SK-N-SH treated with all-trans-retinoic acid at 6 μM for 48 hours (cell line): ENCODE measurements at regions not wholly inside any gene's neighbourhood (a gene's known extent, or its start where the extent isn't known, plus 50 kb on each side); places are given as distances from the start of the nearest gene placed in this dataset.

Experiments used
- ARNTL ChIP-seq: fragments of 450-650 bp; formaldehyde crosslinking; IDR thresholded peaks from 2 replicates; pipeline ENCODE4 v1.5.0; 2020; ENCODE audit warnings: low read depth, mild to moderate bottlenecking, moderate library complexity, borderline replicate concordance
- BACH2 ChIP-seq: fragments of 250-450 bp; sonication (Bioruptor Pico); IDR thresholded peaks from 2 replicates; pipeline ENCODE4 v1.9.0; 2021; ENCODE audit warnings: mild to moderate bottlenecking, borderline replicate concordance
- ESRRG ChIP-seq: fragments of 250-450 bp; sonication (Bioruptor Pico); IDR thresholded peaks from 2 replicates; pipeline ENCODE4 v1.6.1; 2021; ENCODE audit warnings: mild to moderate bottlenecking
- OSR1 ChIP-seq: fragments of 250-450 bp; sonication (Bioruptor Pico); IDR thresholded peaks from 2 replicates; pipeline ENCODE4 v1.8.0; 2022; ENCODE audit warnings: moderate library complexity, mild to moderate bottlenecking, inconsistent platforms
- RARB ChIP-seq: fragments of 250-450 bp; sonication (Bioruptor Pico); IDR thresholded peaks from 2 replicates; pipeline ENCODE4 v1.8.0; 2021; ENCODE audit warnings: mild to moderate bottlenecking, moderate library complexity
- SNAI2 ChIP-seq: fragments of 250-450 bp; sonication (Bioruptor Pico); IDR thresholded peaks from 2 replicates; pipeline ENCODE4 v1.5.0; 2020; ENCODE audit warnings: mild to moderate bottlenecking, moderate library complexity
- TCF4 ChIP-seq: fragments of 250-450 bp; sonication (Bioruptor Pico); IDR thresholded peaks from 2 replicates; pipeline ENCODE4 v1.8.0; 2021; ENCODE audit warnings: mild to moderate bottlenecking, moderate library complexity, borderline replicate concordance
- ZFP30 ChIP-seq: fragments of 450-650 bp; formaldehyde crosslinking; IDR thresholded peaks from 2 replicates; pipeline ENCODE4 v1.5.0; 2022; ENCODE audit warnings: mild to moderate bottlenecking, moderate library complexity
- ZNF70 ChIP-seq: fragments of 450-650 bp; formaldehyde crosslinking; IDR thresholded peaks from 2 replicates; pipeline ENCODE4 v1.5.0; 2020; ENCODE audit warnings: mild to moderate bottlenecking, moderate library complexity
- ZNF8 ChIP-seq: fragments of 450-650 bp; formaldehyde crosslinking; IDR thresholded peaks from 2 replicates; pipeline ENCODE4 v1.5.0; 2020; ENCODE audit warnings: mild to moderate bottlenecking, moderate library complexity
- TF ChIP-seq, protein P1 (sequence below): fragments of 250-450 bp; sonication (Bioruptor Pico); IDR thresholded peaks from 2 replicates; pipeline ENCODE4 v1.8.0; 2021; ENCODE audit warnings: low read depth, mild to moderate bottlenecking, moderate library complexity, borderline replicate concordance
- TF ChIP-seq, protein P2 (sequence below): fragments of 250-450 bp; sonication (Bioruptor Pico); IDR thresholded peaks from 2 replicates; pipeline ENCODE4 v1.5.1; 2020; ENCODE audit warnings: low read depth, mild to moderate bottlenecking, moderate library complexity
- TF ChIP-seq, protein P3 (sequence below): fragments of 250-450 bp; sonication (Bioruptor Pico); IDR thresholded peaks from 2 replicates; pipeline ENCODE4 v1.5.0; 2020; ENCODE audit warnings: mild to moderate bottlenecking, moderate library complexity
- TF ChIP-seq, protein P4 (sequence below): fragments of 250-450 bp; sonication (Bioruptor Pico); IDR thresholded peaks from 2 replicates; pipeline ENCODE4 v1.8.0; 2020; ENCODE audit warnings: mild to moderate bottlenecking, moderate library complexity, borderline replicate concordance

DNA sequence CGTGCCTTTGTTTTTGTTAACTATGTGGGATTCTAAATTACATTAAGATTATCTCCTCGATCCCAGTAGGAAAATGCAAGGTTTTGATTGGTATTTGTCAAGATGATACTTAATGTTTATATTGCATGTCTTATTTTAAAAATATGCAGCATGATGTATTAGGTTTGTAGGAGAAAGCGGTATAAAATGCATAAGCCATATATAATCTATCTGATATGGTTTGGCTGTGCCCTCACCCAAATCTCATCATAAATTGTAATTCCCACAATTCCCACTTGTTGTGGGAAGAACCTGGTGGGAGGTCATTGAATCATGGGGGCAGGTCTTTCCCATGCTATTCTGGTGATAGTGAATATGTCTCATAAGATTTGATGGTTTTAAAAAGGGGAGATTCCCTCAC lies 198.1 kb upstream of the NCAM2 start:
- TF ChIP-seq ZNF8 (CRISPR knock-in tag) = no peak
- TF ChIP-seq ESRRG = no peak
- no peak for TF ChIP-seq ZNF70 (CRISPR knock-in tag)
- TF ChIP-seq, protein P1, sequence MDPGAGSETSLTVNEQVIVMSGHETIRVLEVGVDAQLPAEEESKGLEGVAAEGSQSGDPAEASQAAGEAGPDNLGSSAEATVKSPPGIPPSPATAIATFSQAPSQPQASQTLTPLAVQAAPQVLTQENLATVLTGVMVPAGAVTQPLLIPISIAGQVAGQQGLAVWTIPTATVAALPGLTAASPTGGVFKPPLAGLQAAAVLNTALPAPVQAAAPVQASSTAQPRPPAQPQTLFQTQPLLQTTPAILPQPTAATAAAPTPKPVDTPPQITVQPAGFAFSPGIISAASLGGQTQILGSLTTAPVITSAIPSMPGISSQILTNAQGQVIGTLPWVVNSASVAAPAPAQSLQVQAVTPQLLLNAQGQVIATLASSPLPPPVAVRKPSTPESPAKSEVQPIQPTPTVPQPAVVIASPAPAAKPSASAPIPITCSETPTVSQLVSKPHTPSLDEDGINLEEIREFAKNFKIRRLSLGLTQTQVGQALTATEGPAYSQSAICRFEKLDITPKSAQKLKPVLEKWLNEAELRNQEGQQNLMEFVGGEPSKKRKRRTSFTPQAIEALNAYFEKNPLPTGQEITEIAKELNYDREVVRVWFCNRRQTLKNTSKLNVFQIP (CRISPR knock-in tag) = no peak
- TF ChIP-seq, protein P2, sequence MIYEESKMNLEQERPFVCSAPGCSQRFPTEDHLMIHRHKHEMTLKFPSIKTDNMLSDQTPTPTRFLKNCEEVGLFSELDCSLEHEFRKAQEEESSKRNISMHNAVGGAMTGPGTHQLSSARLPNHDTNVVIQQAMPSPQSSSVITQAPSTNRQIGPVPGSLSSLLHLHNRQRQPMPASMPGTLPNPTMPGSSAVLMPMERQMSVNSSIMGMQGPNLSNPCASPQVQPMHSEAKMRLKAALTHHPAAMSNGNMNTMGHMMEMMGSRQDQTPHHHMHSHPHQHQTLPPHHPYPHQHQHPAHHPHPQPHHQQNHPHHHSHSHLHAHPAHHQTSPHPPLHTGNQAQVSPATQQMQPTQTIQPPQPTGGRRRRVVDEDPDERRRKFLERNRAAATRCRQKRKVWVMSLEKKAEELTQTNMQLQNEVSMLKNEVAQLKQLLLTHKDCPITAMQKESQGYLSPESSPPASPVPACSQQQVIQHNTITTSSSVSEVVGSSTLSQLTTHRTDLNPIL (CRISPR knock-in tag) = no peak
- no peak for TF ChIP-seq TCF4 (CRISPR knock-in tag)
- no peak for TF ChIP-seq ARNTL (CRISPR knock-in tag)
- TF ChIP-seq, protein P3, sequence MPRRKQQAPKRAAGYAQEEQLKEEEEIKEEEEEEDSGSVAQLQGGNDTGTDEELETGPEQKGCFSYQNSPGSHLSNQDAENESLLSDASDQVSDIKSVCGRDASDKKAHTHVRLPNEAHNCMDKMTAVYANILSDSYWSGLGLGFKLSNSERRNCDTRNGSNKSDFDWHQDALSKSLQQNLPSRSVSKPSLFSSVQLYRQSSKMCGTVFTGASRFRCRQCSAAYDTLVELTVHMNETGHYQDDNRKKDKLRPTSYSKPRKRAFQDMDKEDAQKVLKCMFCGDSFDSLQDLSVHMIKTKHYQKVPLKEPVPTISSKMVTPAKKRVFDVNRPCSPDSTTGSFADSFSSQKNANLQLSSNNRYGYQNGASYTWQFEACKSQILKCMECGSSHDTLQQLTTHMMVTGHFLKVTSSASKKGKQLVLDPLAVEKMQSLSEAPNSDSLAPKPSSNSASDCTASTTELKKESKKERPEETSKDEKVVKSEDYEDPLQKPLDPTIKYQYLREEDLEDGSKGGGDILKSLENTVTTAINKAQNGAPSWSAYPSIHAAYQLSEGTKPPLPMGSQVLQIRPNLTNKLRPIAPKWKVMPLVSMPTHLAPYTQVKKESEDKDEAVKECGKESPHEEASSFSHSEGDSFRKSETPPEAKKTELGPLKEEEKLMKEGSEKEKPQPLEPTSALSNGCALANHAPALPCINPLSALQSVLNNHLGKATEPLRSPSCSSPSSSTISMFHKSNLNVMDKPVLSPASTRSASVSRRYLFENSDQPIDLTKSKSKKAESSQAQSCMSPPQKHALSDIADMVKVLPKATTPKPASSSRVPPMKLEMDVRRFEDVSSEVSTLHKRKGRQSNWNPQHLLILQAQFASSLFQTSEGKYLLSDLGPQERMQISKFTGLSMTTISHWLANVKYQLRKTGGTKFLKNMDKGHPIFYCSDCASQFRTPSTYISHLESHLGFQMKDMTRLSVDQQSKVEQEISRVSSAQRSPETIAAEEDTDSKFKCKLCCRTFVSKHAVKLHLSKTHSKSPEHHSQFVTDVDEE (CRISPR knock-in tag) = no peak
- TF ChIP-seq, protein P4, sequence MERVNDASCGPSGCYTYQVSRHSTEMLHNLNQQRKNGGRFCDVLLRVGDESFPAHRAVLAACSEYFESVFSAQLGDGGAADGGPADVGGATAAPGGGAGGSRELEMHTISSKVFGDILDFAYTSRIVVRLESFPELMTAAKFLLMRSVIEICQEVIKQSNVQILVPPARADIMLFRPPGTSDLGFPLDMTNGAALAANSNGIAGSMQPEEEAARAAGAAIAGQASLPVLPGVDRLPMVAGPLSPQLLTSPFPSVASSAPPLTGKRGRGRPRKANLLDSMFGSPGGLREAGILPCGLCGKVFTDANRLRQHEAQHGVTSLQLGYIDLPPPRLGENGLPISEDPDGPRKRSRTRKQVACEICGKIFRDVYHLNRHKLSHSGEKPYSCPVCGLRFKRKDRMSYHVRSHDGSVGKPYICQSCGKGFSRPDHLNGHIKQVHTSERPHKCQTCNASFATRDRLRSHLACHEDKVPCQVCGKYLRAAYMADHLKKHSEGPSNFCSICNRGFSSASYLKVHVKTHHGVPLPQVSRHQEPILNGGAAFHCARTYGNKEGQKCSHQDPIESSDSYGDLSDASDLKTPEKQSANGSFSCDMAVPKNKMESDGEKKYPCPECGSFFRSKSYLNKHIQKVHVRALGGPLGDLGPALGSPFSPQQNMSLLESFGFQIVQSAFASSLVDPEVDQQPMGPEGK (CRISPR knock-in tag) = no peak
- TF ChIP-seq OSR1 (CRISPR knock-in tag) = no peak
- no peak for TF ChIP-seq RARB (CRISPR knock-in tag)
- TF ChIP-seq BACH2 (CRISPR knock-in tag) = no peak
- TF ChIP-seq ZFP30 (CRISPR knock-in tag) = no peak
- TF ChIP-seq SNAI2 (CRISPR knock-in tag) = no peak
